GM18520 (cell line): ENCODE measurements at regions not wholly inside any gene's neighbourhood (a gene's known extent, or its start where the extent isn't known, plus 50 kb on each side); places are given as distances from the start of the nearest gene placed in this dataset.

Experiments
- ATAC-seq: cut with Tn5 transposase; IDR thresholded peaks from one replicate; pipeline ENCODE4 v1.9.1; 2021; ENCODE audit not compliant: unreplicated experiment

DNA sequence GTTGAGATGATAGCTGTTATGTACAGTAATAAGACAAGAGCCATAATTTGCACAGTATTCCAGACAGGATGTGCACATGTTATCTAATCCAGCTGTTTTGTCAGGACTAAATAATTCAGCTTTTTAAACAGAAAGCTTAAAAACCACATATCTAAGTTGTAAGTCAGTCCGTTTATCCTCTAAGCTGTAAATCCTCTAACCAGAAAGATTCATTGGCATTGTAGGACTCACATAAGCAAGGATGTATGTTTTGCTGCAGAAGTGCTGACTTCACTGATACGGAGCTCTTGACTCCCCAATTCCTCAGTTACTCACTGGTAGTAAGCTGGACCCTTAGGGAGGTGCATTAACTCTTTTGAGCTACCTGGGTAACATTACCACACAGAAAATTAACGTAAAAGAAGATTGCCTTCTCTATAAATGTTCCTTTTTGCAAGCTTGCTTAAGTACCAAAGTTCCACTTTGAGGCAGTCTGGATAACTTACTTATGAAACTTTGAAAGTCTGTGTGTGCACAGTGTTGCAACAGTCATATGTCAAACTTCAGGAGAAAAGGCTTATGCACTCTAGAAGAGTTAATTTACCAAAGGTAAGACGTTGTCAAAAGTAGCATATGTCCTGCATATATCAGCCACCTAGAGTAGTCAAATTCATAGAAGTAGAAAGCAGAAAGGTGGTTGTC lies 58.3 kb upstream of the MAGEB2 start:
- no peak for ATAC-seq

DNA sequence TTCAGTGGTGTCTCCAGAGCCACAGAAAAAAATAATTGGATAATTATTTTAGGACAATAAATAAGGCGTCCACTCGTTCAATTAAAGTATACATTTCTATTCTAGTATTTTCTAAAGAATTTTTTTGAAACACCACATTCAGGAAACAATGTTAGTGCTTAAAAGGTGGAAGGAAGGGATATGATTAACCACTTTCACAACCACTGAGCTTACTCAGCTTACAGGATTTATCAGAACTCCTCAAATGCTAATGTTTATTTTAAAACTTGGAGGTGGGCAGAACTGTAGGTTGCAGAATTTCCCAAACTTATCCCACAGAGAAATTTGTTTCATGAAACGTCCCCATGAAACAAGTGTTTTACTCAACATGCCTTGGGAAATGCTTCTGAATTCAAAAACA lies 54.3 kb upstream of the MAGEB2 start:
- no peak for ATAC-seq
